Endothelial cell of hepatic sinusoid (primary cell): ENCODE measurements at regions not wholly inside any gene's neighbourhood (a gene's known extent, or its start where the extent isn't known, plus 50 kb on each side); places are given as distances from the start of the nearest gene placed in this dataset.

Experiments used
- in situ Hi-C: cut with HindIII; loops from 2 replicates; pipeline ENCODE4 v1.10.0; 2017; ENCODE audit warnings: low sequenced_read_pairs

DNA sequence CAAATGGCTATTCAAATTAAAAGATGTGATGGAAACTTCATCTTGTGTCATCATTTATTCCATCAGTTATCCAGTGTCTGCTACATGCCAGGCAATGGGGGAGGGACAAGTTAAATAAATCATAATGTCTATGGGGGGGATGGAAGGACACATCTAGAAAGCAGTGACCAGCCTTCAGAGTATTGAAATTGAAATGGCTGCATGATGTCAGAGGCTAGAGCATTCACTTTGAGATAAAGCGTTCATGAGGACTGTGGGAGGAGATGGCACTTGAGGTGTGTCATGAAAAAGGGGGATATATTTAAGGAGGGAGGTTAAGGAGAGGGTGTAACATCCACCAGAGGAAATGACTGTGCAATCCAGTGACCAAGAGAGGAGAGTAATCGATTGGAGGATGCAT, 50.6 kb downstream of the SLIT2 start:
- in situ Hi-C loops = no loop called here

- in situ Hi-C loops = no loop called here
Measured at GRCh38 chr4:20305976-20306375, 54.3 kb downstream of the SLIT2 start.

- in situ Hi-C loops = no loop called here
Measured at GRCh38 chr4:20311856-20312255, 60.2 kb downstream of the SLIT2 start.

- in situ Hi-C loops = no loop called here
Measured at GRCh38 chr4:20313237-20314030, 61.7 kb downstream of the SLIT2 start.

GRCh38 chr4:20317424-20317985, 65.8 kb downstream of the SLIT2 start:
- in situ Hi-C loops = loop anchor here (5.0 kb wide), 1 partner anchor 50 kb away; no protein-coding TSS in a partner anchor

DNA sequence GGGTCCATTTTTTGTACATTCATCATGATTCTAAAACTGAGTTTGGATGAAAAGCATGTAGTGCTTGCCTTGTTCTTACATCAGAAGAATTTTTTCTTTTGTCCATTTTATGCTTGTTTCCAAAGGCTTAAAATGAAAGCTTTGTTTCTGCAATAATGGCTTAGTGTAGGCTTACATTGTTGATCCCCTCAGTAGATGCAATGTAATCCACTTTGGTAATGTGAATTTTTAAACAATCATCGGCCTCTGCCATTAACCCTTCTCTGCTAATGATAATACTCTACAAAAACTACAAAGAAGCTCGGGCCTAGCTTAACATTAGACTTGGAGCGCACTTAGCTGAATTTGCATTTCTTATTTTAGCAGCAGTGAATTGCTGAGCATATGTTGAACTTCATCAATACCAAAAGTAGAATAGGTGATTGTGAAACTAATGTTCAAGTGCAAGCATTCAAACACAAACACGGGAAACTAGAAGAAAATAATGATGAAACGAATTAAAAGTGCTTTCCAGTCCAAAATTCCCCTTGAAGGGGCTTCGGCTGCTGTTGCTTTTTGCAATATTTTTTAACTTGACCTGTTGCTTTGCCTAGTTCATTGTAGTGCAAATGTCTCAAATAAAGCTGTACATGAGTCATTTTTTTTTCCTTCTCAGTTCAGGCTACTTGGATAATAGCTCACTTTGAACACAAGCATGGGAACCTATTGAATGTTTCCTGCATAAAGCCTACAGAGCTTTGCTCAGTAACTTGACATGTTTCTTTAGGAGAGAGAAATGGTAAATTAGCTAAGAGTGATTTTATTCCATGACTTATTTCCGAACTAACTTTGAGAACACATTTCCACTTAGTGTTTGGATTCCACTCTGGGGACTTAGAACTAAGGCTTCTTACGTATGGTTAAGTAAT, 66.5 kb downstream of the SLIT2 start:
- in situ Hi-C loops = loop anchor here (5.0 kb wide), 1 partner anchor 49 kb away; no protein-coding TSS in a partner anchor

- in situ Hi-C loops = loop anchor here (5.0 kb wide), 1 partner anchor 48 kb away; no protein-coding TSS in a partner anchor
Measured at GRCh38 chr4:20318909-20319277, 67.2 kb downstream of the SLIT2 start.

GRCh38 chr4:20319825-20320612, 68.3 kb downstream of the SLIT2 start:
- in situ Hi-C loops = loop anchor here (5.0 kb wide), 1 partner anchor 47 kb away; no protein-coding TSS in a partner anchor

- in situ Hi-C loops = no loop called here
Measured at GRCh38 chr4:20323991-20324390, 72.3 kb downstream of the SLIT2 start.

DNA sequence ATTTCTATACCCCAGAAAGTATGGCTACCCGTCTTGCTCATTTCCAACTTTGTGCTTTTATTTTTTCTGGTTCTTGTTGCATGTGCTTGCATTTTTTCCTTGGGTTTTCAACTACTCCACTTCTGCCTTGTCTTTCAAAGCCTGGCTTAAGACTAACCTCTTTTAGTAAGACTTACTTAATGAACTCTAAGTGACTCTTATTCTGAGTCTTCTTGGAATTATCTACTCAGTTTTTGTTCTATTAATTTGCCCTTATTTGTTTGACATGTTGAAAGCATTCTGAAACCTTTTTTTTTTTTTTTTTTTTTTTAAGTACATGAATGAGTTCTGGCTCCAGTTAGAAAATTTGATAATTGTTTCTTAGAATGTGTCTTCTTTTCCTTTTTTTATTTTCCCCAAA, 74.8 kb downstream of the SLIT2 start:
- in situ Hi-C loops = no loop called here

- in situ Hi-C loops = no loop called here
Measured at GRCh38 chr4:20326977-20327376, 75.3 kb downstream of the SLIT2 start.

- in situ Hi-C loops = no loop called here
Measured at GRCh38 chr4:20327808-20328207, 76.1 kb downstream of the SLIT2 start.

DNA sequence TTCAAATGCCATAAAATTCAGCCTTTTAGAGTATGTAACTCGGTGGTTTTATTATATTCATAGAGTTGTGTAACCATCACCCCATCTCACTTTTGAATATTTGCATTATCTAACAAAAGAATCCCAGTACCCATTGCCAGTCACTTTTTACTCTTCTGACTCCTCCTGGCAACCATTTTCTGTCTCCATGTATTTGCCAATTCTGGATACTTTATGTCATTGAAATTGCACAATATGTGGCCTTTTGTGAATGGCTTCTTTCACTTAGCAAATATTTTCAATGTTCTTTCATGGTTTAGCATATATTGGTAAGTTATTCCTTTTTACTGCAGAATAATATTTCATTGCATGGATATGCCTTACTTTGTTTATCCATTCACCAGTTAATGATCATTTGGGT, 79.9 kb downstream of the SLIT2 start:
- in situ Hi-C loops = no loop called here

- in situ Hi-C loops = no loop called here
Measured at GRCh38 chr4:20333141-20333715, 81.5 kb downstream of the SLIT2 start.

DNA sequence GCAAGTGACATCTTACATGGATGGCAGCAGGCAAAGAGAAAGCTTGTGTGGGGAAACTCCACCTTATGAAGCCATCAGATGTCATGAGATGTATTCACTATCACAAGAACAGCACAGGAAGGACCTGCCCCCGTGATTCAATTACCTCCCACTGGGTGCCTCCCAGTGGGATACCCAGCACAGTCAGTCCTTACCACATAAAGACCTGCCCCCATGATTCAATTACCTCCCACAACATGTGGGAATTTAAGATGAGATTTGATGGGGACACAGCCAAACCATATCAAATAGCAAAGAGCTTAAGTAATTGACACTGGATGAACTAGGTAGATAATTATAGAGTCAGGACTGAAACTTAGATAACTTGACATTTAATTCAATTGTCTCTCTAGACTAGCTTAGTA, 85.6 kb downstream of the SLIT2 start:
- in situ Hi-C loops = no loop called here

- in situ Hi-C loops = no loop called here
Measured at GRCh38 chr4:20338841-20339240, 87.1 kb downstream of the SLIT2 start.

- in situ Hi-C loops = no loop called here
Measured at GRCh38 chr4:20341134-20341738, 89.5 kb downstream of the SLIT2 start.

GRCh38 chr4:20347531-20347930, 95.8 kb downstream of the SLIT2 start:
- in situ Hi-C loops = no loop called here

DNA sequence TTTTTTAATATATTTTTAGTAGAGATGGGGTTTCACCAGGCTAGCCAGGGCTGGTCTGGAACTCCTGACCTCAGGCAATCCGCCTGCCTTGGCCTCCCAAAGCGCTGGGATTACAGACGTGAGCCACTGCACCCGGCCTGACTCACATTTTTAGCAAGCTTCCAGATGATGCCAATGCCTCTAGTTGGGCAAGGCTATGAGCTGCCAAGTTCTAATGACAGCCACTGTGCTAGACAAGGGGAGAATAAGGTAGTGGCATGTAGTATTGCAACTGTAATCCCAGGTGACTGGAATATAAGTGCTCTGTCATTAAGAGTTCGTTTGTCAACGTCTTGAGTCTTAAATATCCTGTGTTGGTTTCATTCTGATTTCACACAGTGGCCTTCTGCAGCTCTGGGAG, 96.7 kb downstream of the SLIT2 start:
- in situ Hi-C loops = no loop called here
